Activated B cell treated with CpG ODN at 0.5 μM for 24 hours (primary cell): ENCODE measurements at regions not wholly inside any gene's neighbourhood (a gene's known extent, or its start where the extent isn't known, plus 50 kb on each side); places are given as distances from the start of the nearest gene placed in this dataset.

Experiments
- ATAC-seq: fragments of 200-7000 bp; cut with Tn5 transposase; one replicate; pipeline ENCODE4 v1.10.0; 2021; ENCODE audit warnings: low read depth, mild to moderate bottlenecking, moderate library complexity
- CTCF ChIA-PET: fragments of 350-600 bp; sonication (Branson Sonifier 250); formaldehyde crosslinking; loops from one replicate; lab custom pipeline; 2021; ENCODE audit warnings: antibody characterized with exemption; lab: Charles Lee
- POLR2A ChIA-PET: fragments of 350-600 bp; sonication (Branson Sonifier 250); formaldehyde crosslinking; loops from one replicate; lab custom pipeline; 2021; ENCODE audit warnings: antibody characterized with exemption; lab: Charles Lee
- DNase-seq: peaks from one replicate; pipeline ENCODE4 v3.0.0; 2022
- H3K27ac Mint-ChIP-seq: one replicate; pipeline ENCODE4 v1.8.0; 2020; ENCODE audit warnings: mixed read lengths
- H3K27me3 Mint-ChIP-seq: one replicate; pipeline ENCODE4 v1.8.0; 2021; ENCODE audit warnings: mixed read lengths
- H3K36me3 Mint-ChIP-seq: one replicate; pipeline ENCODE4 v1.8.0; 2021; ENCODE audit warnings: low read depth, mixed read lengths
- H3K4me1 Mint-ChIP-seq: one replicate; pipeline ENCODE4 v1.8.0; 2021; ENCODE audit warnings: mixed read lengths
- H3K4me3 Mint-ChIP-seq: one replicate; pipeline ENCODE4 v1.8.0; 2020; ENCODE audit warnings: mild to moderate bottlenecking, mixed read lengths
- H3K9me3 Mint-ChIP-seq: one replicate; pipeline ENCODE4 v1.8.0; 2020; ENCODE audit warnings: mixed read lengths
- intact Hi-C: fragments of 100-400 bp; cut with micrococcal nuclease; formaldehyde crosslinking; loops from one replicate; pipeline ENCODE4 v1.15.1; 2024
- TF ChIP-seq, protein P1 (sequence below): fragments of 200-600 bp; IDR thresholded peaks from one replicate; pipeline ENCODE4 v1.8.0; 2022; ENCODE audit warnings: antibody characterized with exemption, mild to moderate bottlenecking

DNA sequence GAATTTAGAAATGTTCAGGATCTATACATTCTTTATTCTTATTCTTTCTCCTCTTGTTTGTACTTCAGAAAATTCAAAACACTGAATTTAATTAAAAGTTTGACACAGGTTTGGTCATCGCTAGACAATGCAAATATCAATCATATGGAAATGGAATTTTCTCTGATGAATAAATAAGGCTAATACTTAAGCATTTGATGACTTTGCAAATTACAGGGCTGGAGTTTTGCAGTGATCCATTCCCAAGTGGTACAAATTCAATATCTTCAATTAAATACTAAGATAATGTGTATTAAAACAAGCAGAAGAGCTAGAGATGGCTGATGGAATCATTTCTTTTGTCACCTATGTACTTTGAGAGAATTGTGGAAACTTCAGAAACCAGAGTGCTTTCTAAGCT is 439.6 kb downstream of the DYNC2H1 start:
- TF ChIP-seq, protein P1, sequence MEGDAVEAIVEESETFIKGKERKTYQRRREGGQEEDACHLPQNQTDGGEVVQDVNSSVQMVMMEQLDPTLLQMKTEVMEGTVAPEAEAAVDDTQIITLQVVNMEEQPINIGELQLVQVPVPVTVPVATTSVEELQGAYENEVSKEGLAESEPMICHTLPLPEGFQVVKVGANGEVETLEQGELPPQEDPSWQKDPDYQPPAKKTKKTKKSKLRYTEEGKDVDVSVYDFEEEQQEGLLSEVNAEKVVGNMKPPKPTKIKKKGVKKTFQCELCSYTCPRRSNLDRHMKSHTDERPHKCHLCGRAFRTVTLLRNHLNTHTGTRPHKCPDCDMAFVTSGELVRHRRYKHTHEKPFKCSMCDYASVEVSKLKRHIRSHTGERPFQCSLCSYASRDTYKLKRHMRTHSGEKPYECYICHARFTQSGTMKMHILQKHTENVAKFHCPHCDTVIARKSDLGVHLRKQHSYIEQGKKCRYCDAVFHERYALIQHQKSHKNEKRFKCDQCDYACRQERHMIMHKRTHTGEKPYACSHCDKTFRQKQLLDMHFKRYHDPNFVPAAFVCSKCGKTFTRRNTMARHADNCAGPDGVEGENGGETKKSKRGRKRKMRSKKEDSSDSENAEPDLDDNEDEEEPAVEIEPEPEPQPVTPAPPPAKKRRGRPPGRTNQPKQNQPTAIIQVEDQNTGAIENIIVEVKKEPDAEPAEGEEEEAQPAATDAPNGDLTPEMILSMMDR, result no peak
- Mint-ChIP-seq H3K4me1 (no peaks in the 10 kb centered on the region), H3K27ac (no peak overlapping the region)

DNA sequence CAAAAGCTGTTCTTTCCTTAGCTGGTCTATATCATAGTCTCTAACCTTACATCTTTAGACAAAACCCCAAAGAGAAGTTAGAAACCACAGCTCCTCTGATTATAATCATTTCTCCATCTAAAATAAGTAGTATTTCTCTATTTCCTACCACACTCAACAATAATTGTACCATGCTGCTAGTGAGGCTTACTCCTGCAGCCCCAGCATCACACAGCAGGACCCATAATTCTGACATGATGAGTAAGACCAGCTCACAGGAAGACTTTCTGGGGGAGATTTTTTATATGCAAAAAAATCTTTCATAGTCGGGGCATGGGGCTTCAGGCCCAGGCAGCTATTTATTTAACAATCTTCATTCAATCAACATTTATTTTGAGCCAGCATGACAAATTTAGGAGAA is 441.6 kb downstream of the DYNC2H1 start:
- TF ChIP-seq, protein P1, result no peak
- no peaks in the 10 kb centered on the region for H3K4me1 Mint-ChIP-seq
- H3K27me3 Mint-ChIP-seq, result no peaks in the 10 kb centered on the region
- no peaks in the 10 kb centered on the region for H3K9me3 Mint-ChIP-seq
- no peak overlapping the region for H3K4me3 Mint-ChIP-seq
- H3K36me3 Mint-ChIP-seq, result no peaks in the 10 kb centered on the region
- POLR2A ChIA-PET, result no interaction called here
- CTCF ChIA-PET, result no interaction called here
- ATAC-seq (no peak), DNase-seq (no peak)
- intact Hi-C loops, result no loop called here
- no peak overlapping the region for H3K27ac Mint-ChIP-seq

More for the DNA sequence above, 439.6 kb downstream of the DYNC2H1 start:
- Mint-ChIP-seq H3K36me3 (no peaks in the 10 kb centered on the region), H3K9me3 (no peaks in the 10 kb centered on the region), H3K4me3 (no peak overlapping the region), H3K27me3 (no peaks in the 10 kb centered on the region)
- ChIA-PET POLR2A (no interaction called here), CTCF (no interaction called here)
- intact Hi-C loops, result no loop called here
- DNase-seq, result no peak
- ATAC-seq, result no peak

DNA sequence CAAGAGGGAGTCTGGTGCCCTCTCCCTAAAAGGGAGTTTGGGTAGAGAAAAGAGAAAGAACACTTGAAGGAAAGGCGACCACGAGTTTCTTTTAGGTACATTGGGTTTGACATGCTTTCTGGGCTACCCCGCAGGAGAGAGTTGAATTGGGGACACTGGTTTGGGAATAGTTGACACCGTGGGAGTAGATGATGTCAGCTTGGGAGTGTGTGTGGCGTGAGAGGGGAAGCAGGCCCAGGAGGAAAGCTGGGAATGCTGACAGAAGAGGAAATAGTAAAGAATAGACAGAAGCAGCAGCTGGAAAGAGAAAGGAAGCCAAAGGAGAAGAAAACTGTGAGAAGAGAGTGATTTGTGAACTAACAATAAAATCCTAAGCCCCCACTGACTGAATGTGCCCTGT is 442.9 kb downstream of the DYNC2H1 start:
- no peaks in the 10 kb centered on the region for H3K9me3 Mint-ChIP-seq
- H3K36me3 Mint-ChIP-seq, result no peaks in the 10 kb centered on the region
- TF ChIP-seq, protein P1, result no peak
- CTCF ChIA-PET, result no interaction called here
- no peak overlapping the region for H3K4me3 Mint-ChIP-seq
- ATAC-seq (no peak), DNase-seq (no peak)
- no peaks in the 10 kb centered on the region for H3K4me1 Mint-ChIP-seq
- H3K27ac Mint-ChIP-seq, result no peak overlapping the region
- no peaks in the 10 kb centered on the region for H3K27me3 Mint-ChIP-seq
- intact Hi-C loops, result no loop called here
- POLR2A ChIA-PET, result no interaction called here

DNA sequence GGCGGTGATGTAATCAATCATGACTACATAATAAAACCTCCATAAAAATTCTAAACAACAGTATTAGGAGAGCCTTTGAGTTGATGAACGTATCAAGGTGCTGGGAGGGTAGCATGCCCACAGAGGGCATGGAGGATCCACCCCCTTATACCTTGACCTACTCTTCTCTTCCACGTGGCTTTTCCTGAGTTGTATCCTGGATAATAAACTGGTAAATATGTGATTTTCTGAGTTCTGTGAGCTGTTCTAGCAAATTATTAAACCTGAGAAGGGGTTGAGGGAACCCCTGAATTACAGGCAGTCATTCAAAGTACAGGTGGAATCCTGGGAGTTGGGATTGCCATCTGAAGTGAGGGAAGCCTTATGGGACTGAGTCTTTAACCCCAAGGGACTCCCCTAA is 446.9 kb downstream of the DYNC2H1 start:
- intact Hi-C loops, result no loop called here
- no peaks in the 10 kb centered on the region for H3K4me1 Mint-ChIP-seq
- CTCF ChIA-PET, result no interaction called here
- no peaks in the 10 kb centered on the region for H3K36me3 Mint-ChIP-seq
- no peaks in the 10 kb centered on the region for H3K9me3 Mint-ChIP-seq
- DNase-seq (no peak), ATAC-seq (no peak)
- H3K27ac Mint-ChIP-seq, result no peak overlapping the region
- H3K27me3 Mint-ChIP-seq, result no peaks in the 10 kb centered on the region
- no peak overlapping the region for H3K4me3 Mint-ChIP-seq
- TF ChIP-seq, protein P1, result no peak
- POLR2A ChIA-PET, result no interaction called here

DNA sequence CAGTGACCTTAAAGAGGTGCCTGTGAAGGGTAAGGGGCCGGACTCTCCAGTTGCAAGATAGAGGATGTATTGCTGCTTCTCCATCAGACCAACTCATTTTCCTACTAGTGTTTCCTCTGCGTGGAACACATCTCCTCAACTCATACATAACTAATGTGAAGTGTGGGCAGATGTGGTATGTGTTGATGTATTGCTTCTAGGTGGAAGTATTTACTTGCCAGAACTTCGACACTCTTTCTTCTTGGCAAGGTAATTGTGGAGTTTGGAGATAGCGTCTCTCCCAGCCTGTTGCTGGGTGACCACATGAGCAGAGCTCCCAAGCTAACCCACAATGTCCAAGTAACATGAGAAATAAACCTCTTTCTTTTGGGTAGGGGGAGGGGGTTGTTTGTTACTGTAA is 456.9 kb downstream of the DYNC2H1 start:
- ChIA-PET POLR2A (no interaction called here), CTCF (no interaction called here)
- Mint-ChIP-seq H3K36me3 (no peaks in the 10 kb centered on the region), H3K4me3 (no peak overlapping the region), H3K9me3 (no peaks in the 10 kb centered on the region), H3K27ac (no peak overlapping the region), H3K4me1 (no peaks in the 10 kb centered on the region), H3K27me3 (peaks cover 2% of the 10 kb centered on the region)
- no peak for ATAC-seq
- no peak for DNase-seq
- TF ChIP-seq, protein P1, result no peak
- intact Hi-C loops, result no loop called here
